ENCODE measurements at regions not wholly inside any gene's neighbourhood (a gene's known extent, or its start where the extent isn't known, plus 50 kb on each side); places are given as distances from the start of the nearest gene placed in this dataset.

GRCh38 chr2:215619989-215620388 is 184.1 kb upstream of the FN1 start:
- peak overlapping the region; percentile 72 for H3K18ac ChIP-seq (ENCODE audit: low read length)
- no peak overlapping the region for H3K9ac ChIP-seq (ENCODE audit: low read length)
- no peak overlapping the region for H3K4me3 ChIP-seq (ENCODE audit: low read length)
- no peaks in the 10 kb centered on the region for H3K79me1 ChIP-seq (ENCODE audit: low read length)
- no peak for DNase-seq
- peak overlapping the region; percentile 73 for H3K56ac ChIP-seq (ENCODE audit: low read length)
- H4K8ac ChIP-seq (ENCODE audit: low read depth, low read length), result no peak overlapping the region
- no peak overlapping the region for H3K23ac ChIP-seq (ENCODE audit: low read length)
- H2BK5ac ChIP-seq (ENCODE audit: low read length), result peak overlapping the region; percentile 96
- H3K4ac ChIP-seq (ENCODE audit: low read depth, low read length), result peak overlapping the region; percentile 95
- no peak overlapping the region for H3K4me2 ChIP-seq (ENCODE audit: low read length)
- H3K4me1 ChIP-seq (ENCODE audit: control insufficient read depth, low read depth, low read length), result peaks cover 2% of the 10 kb centered on the region
- H3K27me3 ChIP-seq (ENCODE audit: insufficient read depth, low read length, poor library complexity), result no peaks in the 10 kb centered on the region
- H3K27ac ChIP-seq (ENCODE audit: low read depth, low read length), result peak overlapping the region; percentile 45
- no CpG with 5 or more reads among the region's 10 CpGs for WGBS (ENCODE audit: extremely low coverage, insufficient coverage, low lambda C conversion rate)
- peak overlapping the region; percentile 18 for H2BK120ac ChIP-seq (ENCODE audit: low read depth, low read length)
- peak overlapping the region; percentile 98 for H2AK5ac ChIP-seq (ENCODE audit: low read length)
- no peak overlapping the region for H2BK15ac ChIP-seq (replicated peaks; ENCODE audit: low read depth)
- no peaks in the 10 kb centered on the region for H3K79me2 ChIP-seq (ENCODE audit: control insufficient read depth, insufficient read depth, low read length)
- peak overlapping the region; percentile 1 for H4K5ac ChIP-seq (ENCODE audit: low read length)
- H3K36me3 ChIP-seq (ENCODE audit: control insufficient read depth, insufficient read depth, low read length), result no peaks in the 10 kb centered on the region

GRCh38 chr2:215619022-215619958 is 183.4 kb upstream of the FN1 start:
- H3K23ac ChIP-seq (ENCODE audit: low read length), result no peak overlapping the region
- peak overlapping the region; percentile 27 for H3K9ac ChIP-seq (ENCODE audit: low read length)
- DNase-seq, result peak; percentile 98
- no peaks in the 10 kb centered on the region for H3K27me3 ChIP-seq (ENCODE audit: insufficient read depth, low read length, poor library complexity)
- H3K4ac ChIP-seq (ENCODE audit: low read depth, low read length), result peak overlapping the region; percentile 20
- no peak overlapping the region for H2AK5ac ChIP-seq (ENCODE audit: low read length)
- H3K18ac ChIP-seq (ENCODE audit: low read length), result peak overlapping the region; percentile 72
- no peak overlapping the region for H4K8ac ChIP-seq (ENCODE audit: low read depth, low read length)
- H2BK5ac ChIP-seq (ENCODE audit: low read length), result peak overlapping the region; percentile 71
- H3K4me3 ChIP-seq (ENCODE audit: low read length), result no peak overlapping the region
- no peaks in the 10 kb centered on the region for H3K79me2 ChIP-seq (ENCODE audit: control insufficient read depth, insufficient read depth, low read length)
- H3K4me2 ChIP-seq (ENCODE audit: low read length), result no peak overlapping the region
- H3K56ac ChIP-seq (ENCODE audit: low read length), result peak overlapping the region; percentile 27
- no CpG with 5 or more reads among the region's 14 CpGs for WGBS (ENCODE audit: extremely low coverage, insufficient coverage, low lambda C conversion rate)
- no peaks in the 10 kb centered on the region for H3K36me3 ChIP-seq (ENCODE audit: control insufficient read depth, insufficient read depth, low read length)
- no peaks in the 10 kb centered on the region for H3K79me1 ChIP-seq (ENCODE audit: low read length)
- H2BK120ac ChIP-seq (ENCODE audit: low read depth, low read length), result peak overlapping the region; percentile 18
- H2BK15ac ChIP-seq (replicated peaks; ENCODE audit: low read depth), result no peak overlapping the region
- peak overlapping the region; percentile 45 for H3K27ac ChIP-seq (ENCODE audit: low read depth, low read length)
- H3K4me1 ChIP-seq (ENCODE audit: control insufficient read depth, low read depth, low read length), result peaks cover 2% of the 10 kb centered on the region
- H4K5ac ChIP-seq (ENCODE audit: low read length), result no peak overlapping the region

GRCh38 chr2:215618145-215618544 is 182.3 kb upstream of the FN1 start:
- Histone ChIP-seq H4K8ac (ENCODE audit: low read depth, low read length) (no peak overlapping the region), H3K4me1 (ENCODE audit: control insufficient read depth, low read depth, low read length) (peaks cover 2% of the 10 kb centered on the region), H2BK5ac (ENCODE audit: low read length) (no peak overlapping the region), H3K56ac (ENCODE audit: low read length) (peak overlapping the region; percentile 6), H3K79me2 (ENCODE audit: control insufficient read depth, insufficient read depth, low read length) (no peaks in the 10 kb centered on the region), H3K4ac (ENCODE audit: low read depth, low read length) (peak overlapping the region; percentile 8), H3K23ac (ENCODE audit: low read length) (no peak overlapping the region), H2BK15ac (replicated peaks; ENCODE audit: low read depth) (peak overlapping the region; percentile 46), H3K36me3 (ENCODE audit: control insufficient read depth, insufficient read depth, low read length) (no peaks in the 10 kb centered on the region), H4K5ac (ENCODE audit: low read length) (no peak overlapping the region), H3K4me2 (ENCODE audit: low read length) (no peak overlapping the region), H3K27ac (ENCODE audit: low read depth, low read length) (no peak overlapping the region), H3K4me3 (ENCODE audit: low read length) (no peak overlapping the region), H3K27me3 (ENCODE audit: insufficient read depth, low read length, poor library complexity) (no peaks in the 10 kb centered on the region), H2AK5ac (ENCODE audit: low read length) (no peak overlapping the region), H2BK120ac (ENCODE audit: low read depth, low read length) (peak overlapping the region; percentile 17), H3K9ac (ENCODE audit: low read length) (no peak overlapping the region), H3K79me1 (ENCODE audit: low read length) (no peaks in the 10 kb centered on the region), H3K18ac (ENCODE audit: low read length) (peak overlapping the region; percentile 56)
- no peak for DNase-seq
- no CpG with 5 or more reads among the region's 1 CpG for WGBS (ENCODE audit: extremely low coverage, insufficient coverage, low lambda C conversion rate)

- Histone ChIP-seq H4K5ac (ENCODE audit: low read length) (no peak overlapping the region), H2BK120ac (ENCODE audit: low read depth, low read length) (peak overlapping the region; percentile 69), H3K4me3 (ENCODE audit: low read length) (no peak overlapping the region), H3K56ac (ENCODE audit: low read length) (no peak overlapping the region), H3K27ac (ENCODE audit: low read depth, low read length) (peak overlapping the region; percentile 33), H2BK15ac (replicated peaks; ENCODE audit: low read depth) (peak overlapping the region; percentile 41), H3K9ac (ENCODE audit: low read length) (no peak overlapping the region), H3K23ac (ENCODE audit: low read length) (no peak overlapping the region), H3K27me3 (ENCODE audit: insufficient read depth, low read length, poor library complexity) (no peaks in the 10 kb centered on the region), H3K4ac (ENCODE audit: low read depth, low read length) (peak overlapping the region; percentile 76), H2BK5ac (ENCODE audit: low read length) (peak overlapping the region; percentile 12), H3K79me1 (ENCODE audit: low read length) (no peaks in the 10 kb centered on the region), H2AK5ac (ENCODE audit: low read length) (peak overlapping the region; percentile 40), H3K18ac (ENCODE audit: low read length) (peak overlapping the region; percentile 62), H3K79me2 (ENCODE audit: control insufficient read depth, insufficient read depth, low read length) (no peaks in the 10 kb centered on the region), H3K4me1 (ENCODE audit: control insufficient read depth, low read depth, low read length) (peaks cover 5% of the 10 kb centered on the region), H4K8ac (ENCODE audit: low read depth, low read length) (no peak overlapping the region), H3K4me2 (ENCODE audit: low read length) (no peak overlapping the region), H3K36me3 (ENCODE audit: control insufficient read depth, insufficient read depth, low read length) (no peaks in the 10 kb centered on the region)
- peak; percentile 65 for DNase-seq
- no CpG with 5 or more reads among the region's 4 CpGs for WGBS (ENCODE audit: extremely low coverage, insufficient coverage, low lambda C conversion rate)
Observed at GRCh38 chr2:215617060-215617824, 181.4 kb upstream of the FN1 start.

GRCh38 chr2:215615803-215616174 is 179.9 kb upstream of the FN1 start:
- Histone ChIP-seq H3K79me2 (ENCODE audit: control insufficient read depth, insufficient read depth, low read length) (no peaks in the 10 kb centered on the region), H3K18ac (ENCODE audit: low read length) (peak overlapping the region; percentile 76), H3K56ac (ENCODE audit: low read length) (no peak overlapping the region), H3K4ac (ENCODE audit: low read depth, low read length) (peak overlapping the region; percentile 85), H3K27me3 (ENCODE audit: insufficient read depth, low read length, poor library complexity) (no peaks in the 10 kb centered on the region), H2BK15ac (replicated peaks; ENCODE audit: low read depth) (peak overlapping the region; percentile 28), H2BK120ac (ENCODE audit: low read depth, low read length) (peak overlapping the region; percentile 84), H3K23ac (ENCODE audit: low read length) (no peak overlapping the region), H2BK5ac (ENCODE audit: low read length) (no peak overlapping the region), H3K27ac (ENCODE audit: low read depth, low read length) (no peak overlapping the region), H3K4me3 (ENCODE audit: low read length) (no peak overlapping the region), H3K79me1 (ENCODE audit: low read length) (no peaks in the 10 kb centered on the region), H3K4me1 (ENCODE audit: control insufficient read depth, low read depth, low read length) (peaks cover 5% of the 10 kb centered on the region), H3K4me2 (ENCODE audit: low read length) (no peak overlapping the region), H2AK5ac (ENCODE audit: low read length) (peak overlapping the region; percentile 18), H4K8ac (ENCODE audit: low read depth, low read length) (no peak overlapping the region), H3K9ac (ENCODE audit: low read length) (no peak overlapping the region), H3K36me3 (ENCODE audit: control insufficient read depth, insufficient read depth, low read length) (no peaks in the 10 kb centered on the region), H4K5ac (ENCODE audit: low read length) (no peak overlapping the region)
- DNase-seq, result no peak
- no CpG with 5 or more reads among the region's 3 CpGs for WGBS (ENCODE audit: extremely low coverage, insufficient coverage, low lambda C conversion rate)
